ENCODE measurements at regions not wholly inside any gene's neighbourhood (a gene's known extent, or its start where the extent isn't known, plus 50 kb on each side); places are given as distances from the start of the nearest gene placed in this dataset.
A peak's percentile ranks its signal among the peaks of the same experiment; 100 is the strongest.

GRCh38 chr4:3705236-3705987, 60.8 kb upstream of the ADRA2C start:
- DNase-seq: no peak

- no peak for DNase-seq
These were observed 61.5 kb upstream of the ADRA2C start for GRCh38 chr4:3704669-3705068.

GRCh38 chr4:3703677-3704521, 62.3 kb upstream of the ADRA2C start:
- DNase-seq: no peak

DNA sequence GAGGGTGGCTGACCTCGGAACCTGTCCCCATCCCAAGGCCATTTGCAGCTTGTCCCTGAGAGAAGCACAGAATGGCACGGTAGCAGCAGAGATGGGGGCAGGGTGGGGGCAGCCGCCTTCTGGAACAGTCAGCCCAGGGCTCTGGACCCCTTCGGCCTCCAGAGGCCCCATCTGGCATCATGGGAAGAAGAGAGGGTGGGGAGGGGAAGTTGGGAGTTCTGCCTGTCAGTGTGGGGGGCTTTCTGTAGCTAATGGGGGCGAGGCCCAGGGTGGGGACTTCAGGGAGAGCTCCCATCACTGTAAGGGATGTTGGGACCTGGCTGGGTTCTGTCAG, 62.9 kb upstream of the ADRA2C start:
- no peak for DNase-seq

DNA sequence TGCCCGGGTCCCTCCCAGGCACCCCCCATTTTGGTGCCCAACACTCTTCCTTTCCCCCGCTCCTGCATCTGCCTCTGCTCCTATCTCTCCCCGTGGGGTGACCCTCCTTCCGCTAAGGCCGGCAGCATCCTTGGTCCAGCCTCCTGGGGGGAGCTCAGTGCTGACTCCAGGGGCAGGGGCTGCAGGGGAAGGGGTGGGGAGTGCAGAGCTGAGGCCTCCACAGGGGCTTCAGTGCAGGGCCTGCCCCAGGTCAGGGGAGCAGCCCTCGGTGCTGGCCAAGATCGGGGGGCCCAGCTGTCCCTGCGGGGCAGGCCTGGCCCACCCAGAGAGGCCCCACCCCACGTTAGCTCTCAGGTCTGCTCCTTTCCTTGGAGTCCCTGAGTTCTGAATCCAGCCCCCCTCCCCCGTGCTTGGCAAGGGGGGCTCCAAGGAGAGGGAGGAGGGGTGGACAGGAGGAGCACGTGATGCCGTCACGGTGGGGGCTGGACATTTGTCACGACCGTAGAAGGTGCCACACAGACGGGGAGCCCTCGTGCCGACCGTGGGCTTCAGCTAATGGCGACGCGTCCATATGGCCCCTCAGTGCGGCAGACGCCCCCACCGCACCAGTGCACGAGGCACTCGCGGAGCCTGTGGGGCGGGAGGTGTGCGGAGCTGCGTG, 63.5 kb upstream of the ADRA2C start:
- DNase-seq: no peak

DNA sequence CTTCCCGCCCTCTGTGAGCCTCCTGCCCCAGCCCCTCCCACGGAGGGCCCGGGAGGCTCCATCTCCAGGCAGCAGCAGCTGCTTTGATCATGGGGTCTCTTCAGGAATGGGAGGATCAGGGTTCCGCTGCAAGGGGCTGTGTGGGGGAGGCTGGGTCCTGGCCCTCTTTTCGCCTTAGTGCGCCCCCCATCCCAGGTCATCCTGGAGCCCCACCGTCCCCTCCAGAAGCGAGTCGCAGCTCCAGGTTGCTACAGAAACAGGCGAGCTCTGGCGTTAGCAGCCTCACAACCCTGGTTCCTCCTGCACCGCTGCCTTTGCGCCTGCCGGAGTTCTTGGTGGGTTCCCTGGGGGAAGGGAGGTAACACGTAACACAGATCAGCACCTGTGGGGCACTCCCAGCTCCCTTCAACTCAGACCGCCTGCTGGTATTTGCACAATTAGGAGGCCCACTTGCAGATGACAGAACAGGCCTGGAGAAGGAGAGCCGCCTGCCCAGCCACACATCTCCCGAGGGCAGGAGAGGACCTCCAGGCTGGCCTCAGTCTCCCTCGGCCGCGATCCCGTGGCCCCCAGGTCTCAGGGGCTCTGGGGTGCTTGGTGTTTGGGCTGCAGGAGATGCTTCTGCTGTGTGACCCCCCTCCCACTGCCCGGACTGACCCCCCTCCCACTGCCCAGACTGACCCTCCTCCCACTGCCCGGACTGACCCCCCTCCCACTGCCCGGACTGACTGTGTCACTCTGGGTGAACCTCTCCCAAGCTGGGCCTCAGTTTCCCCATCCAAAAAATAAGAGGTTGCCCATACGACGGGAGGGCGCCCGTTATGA, 64.2 kb upstream of the ADRA2C start:
- DNase-seq: no peak

- DNase-seq: peak in 1 of 56 donors; percentile 33
These were observed 64.9 kb upstream of the ADRA2C start for GRCh38 chr4:3701271-3701734.

DNA sequence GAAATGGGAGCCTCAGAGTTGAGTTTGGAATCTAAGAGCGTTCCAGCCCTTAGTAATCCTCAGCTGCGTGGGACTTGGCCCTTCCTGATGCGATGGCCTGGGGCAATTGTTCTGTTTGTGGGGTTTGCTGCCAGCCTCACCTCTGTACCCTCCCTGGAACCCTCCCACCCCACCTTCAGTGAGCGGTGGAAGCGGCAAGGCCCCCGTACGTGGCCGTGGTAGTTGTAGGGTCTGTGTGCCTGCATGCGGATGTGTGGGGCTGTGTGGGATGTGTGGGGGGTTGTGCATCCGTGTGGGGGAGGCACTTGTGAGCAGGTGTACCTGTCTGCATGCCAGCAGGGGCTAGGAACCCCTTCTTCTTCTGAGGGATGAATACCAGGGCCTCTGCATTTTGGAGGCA, 65.4 kb upstream of the ADRA2C start:
- no peak for DNase-seq

- no peak for DNase-seq
These were observed 66.0 kb upstream of the ADRA2C start for GRCh38 chr4:3700223-3700622.

DNA sequence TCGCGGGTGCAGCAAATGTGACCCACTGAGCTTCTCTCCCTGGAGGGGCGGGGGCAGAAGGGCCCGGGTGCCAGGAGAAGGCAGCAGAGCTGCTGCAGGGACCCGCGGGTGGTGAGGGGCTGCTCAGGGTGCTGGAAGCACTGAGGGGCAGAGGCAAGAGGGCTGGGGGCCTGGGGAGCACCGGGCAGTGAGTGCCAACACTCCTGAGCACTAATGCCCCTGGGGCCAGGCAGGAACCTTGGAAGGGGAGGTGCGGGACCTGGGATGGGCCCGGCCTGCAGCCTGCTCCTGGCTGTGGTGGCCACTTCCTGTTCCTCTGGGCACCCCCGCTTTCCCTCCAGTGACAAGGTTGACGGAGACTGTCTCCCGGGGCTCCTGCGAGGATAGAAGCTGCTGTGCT, 66.5 kb upstream of the ADRA2C start:
- DNase-seq: no peak

DNA sequence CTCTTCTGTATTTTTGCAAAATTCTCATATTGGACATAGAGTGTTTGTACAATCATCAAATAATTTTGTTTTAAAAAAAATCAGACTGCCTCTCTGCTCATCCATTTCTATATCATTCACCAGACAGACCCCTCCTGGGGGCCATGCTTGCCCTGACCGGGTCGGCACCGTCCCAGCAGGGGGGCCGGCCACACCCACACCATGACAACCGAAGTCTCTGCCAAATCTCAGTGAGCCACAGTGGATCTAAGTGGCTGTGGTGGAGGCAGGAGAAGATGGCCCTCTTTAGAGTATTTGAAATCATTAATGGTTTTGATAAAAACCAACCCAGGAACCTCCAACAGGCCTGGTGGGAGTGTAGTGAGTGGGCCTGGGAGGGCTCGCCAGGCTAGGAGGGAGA, 66.9 kb upstream of the ADRA2C start:
- no peak for DNase-seq

DNA sequence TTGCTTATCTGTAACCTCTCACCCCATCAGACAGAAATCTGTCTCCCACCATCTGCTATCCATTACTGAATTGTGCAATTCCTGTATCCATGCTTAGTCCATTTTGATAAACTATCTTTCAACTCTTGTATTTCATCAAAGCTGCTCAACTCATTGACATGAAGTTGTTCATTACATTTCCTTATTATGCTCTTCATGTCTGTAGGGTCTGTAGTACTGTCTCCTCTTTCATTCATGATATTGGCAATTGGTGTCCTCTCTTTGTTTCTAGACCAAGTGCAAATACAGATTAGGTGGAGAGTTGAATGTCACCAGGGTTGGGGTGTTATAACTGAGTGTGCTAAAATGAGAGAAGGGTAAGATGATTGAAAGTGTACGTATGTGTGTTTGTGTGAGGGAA, 69.2 kb upstream of the ADRA2C start:
- DNase-seq: no peak

DNA sequence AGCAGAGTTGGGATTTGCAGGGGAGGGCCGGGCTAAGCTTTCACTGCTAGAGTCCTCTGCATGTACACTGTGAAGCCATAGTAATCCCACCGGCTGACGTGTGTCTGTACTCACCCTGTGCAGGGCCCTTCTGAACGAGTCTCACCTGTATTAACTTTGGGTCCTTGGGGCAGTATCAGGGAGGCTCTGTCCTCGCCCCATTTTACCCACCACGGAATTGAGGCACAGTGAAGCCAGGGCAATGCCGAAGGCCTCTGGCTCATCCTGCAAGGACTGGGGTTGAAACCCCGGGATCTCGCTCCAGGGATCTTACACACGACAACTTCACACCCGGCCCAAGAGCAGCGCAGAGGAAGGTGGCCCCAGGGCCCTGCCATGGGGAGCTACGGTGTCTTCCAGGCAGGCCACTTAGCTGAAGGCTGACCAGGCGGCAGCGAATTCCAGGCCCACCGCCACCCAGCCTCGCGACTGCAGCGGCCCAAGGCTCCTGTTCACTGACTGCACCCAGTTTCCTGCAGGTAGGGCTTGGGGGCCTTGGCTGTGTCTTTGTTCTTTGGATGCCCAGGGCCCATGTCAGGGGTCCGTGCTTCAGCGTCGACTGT, 75.5 kb upstream of the ADRA2C start:
- no peak for DNase-seq

DNA sequence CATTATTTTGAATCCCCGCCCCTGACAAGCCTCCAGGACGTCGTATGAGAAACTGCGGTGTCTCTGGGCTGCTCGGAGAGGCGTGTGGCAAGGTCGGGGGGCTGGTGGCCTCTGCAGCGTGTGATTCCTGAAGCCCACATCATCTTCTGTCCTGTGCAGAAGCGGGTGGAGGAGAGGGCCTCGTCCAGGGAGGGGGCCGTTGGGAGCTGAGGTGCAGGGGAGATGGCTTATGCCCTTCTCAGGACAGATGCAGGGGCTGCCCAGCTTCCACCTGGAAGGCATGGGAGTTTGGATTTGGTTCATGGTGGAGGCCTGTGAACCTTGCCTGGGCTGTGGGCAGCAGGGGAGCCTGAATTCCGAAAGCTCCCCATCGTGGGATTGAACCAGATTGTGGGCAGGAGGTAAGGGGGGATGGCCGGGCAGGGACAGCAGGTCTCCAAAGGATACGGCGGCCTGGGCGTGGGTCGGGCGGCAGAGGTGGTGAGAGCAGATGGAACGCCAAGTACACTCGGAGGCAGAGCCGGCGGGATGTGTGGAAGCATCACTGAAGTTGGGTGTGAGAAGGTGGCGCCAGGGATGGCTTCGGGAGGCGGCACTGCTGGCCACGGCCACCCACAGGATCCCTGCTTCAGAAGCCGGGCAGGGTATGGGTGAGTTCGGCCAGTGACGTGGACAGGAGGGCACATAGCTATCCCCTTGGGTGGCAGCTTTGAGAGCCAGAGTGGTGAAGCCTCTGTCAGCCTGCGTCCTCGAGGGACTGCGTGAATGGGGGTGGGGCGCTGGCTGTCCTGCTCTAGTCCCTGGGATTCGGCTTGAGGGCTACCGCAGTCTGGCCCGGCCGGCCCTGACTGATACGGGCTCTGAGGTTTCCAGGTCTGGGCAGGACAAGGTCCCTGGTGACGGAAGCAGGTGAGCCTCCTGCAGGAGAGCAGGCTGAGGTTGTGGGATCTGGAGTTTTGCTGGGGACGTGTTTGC, 76.3 kb upstream of the ADRA2C start:
- no peak for DNase-seq

DNA sequence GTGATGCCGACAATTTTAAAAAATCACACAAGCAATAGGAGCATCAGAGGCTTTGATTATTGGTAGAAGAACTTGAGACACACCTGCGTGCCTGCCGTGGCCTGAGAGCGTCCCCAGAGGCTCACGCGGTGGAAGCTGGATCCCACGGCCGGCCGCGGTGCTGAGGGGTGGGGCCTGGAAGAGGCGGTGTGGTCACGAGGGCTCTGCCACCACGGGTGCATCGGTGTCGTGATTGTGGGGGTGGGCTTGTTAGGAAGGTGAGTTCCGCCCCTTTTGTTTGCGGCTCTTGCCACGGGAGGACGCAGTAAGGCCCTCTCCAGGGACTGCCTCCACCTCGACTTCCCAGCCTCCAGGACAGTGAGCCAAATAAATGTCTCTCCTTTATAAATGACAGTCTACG, 77.2 kb upstream of the ADRA2C start:
- no peak for DNase-seq

DNA sequence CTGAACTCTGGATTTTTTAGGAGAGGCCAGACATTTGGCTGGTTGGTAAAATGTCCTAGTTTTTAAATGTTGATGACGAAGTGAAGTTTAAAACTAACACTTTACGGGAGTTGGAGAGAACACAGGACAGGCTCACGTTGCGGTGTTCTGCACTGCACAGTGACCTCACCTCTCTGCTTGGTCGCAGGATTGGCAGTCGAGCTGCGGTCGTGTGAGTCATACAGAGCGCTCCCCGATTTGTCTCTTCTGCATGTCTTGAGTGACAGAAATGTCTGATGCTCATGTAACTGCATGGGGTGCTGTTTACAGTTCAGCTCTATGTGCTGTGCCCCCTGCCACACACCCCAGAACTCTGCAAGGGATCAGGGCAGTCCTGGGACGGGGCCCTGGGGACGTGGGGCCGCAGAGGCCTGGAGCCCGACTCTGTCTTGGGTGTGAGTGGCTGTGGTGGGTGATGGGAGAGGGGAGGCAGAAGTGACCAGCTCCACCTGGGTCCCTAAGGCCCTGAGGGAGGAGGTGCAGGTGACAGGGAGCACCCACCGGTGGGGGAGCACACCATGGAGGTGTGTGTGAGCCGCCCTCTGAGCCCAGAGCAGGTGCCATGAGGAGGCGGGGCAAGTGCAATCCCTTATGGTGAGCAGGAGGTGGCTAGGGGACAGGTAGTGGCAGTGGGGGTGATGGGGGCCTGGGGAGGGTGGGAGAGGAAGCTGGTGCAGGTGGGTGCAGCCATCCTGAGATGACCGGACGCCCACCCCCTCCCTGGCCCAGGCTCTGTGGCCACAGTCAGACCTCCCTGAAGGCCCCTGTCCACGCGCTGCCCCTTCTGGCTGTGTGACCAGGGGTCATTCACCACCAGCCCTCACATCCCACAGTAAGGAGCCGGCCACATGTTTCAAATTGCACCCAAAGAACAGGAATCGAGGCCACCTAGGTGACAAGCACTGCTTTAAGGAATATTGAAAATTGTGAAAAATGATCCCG, 77.9 kb upstream of the ADRA2C start:
- no peak for DNase-seq

GRCh38 chr4:3687538-3687937, 78.6 kb upstream of the ADRA2C start:
- no peak for DNase-seq

- no peak for DNase-seq
These were observed 79.4 kb upstream of the ADRA2C start for GRCh38 chr4:3686753-3687152.
